ENCODE measurements at regions not wholly inside any gene's neighbourhood (a gene's known extent, or its start where the extent isn't known, plus 50 kb on each side); places are given as distances from the start of the nearest gene placed in this dataset.

- TF ChIP-seq CTCF (IDR thresholded peaks at IDR 0.05) = no peak
- no peak for TF ChIP-seq POLR2A (IDR thresholded peaks at IDR 0.05)
Observed at GRCh38 chr10:84588426-84588825, 260.0 kb downstream of the CCSER2 start.
